DMS153 treated with DMSO at 0.1 percent for 48 hours (cell line): ENCODE measurements at regions not wholly inside any gene's neighbourhood (a gene's known extent, or its start where the extent isn't known, plus 50 kb on each side); places are given as distances from the start of the nearest gene placed in this dataset.
"Not testable (repeated sequence)": the region's sequence is repeated elsewhere in the genome, so short reads cannot be mapped to it uniquely, and the experiment has no call there.

Source experiments
- DNase-seq: peaks from one replicate; lab custom pipeline; 2025; ENCODE audit not compliant: unreplicated experiment; lab: John Stamatoyannopoulos, UW

DNA sequence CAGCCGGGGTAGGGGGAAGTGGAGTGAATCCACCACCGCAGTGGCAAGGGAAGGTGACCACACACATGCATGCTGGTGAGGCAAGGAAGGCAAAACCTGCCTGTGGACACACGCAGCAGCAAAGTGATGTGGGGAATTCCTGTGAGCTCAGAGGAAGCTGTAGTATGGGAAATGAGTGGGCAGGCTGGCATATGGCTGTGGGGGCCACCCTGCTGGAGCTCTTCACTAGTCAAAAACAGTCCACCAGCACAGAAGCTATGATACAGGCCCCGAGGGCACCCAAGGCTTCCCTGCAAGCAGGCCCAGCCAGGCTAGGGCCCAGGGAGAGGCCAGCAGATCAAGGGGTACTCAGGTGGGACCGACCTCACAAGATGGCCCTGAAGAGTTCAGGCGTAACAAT is 239.1 kb downstream of the CHM start:
- DNase-seq, result no peak

DNA sequence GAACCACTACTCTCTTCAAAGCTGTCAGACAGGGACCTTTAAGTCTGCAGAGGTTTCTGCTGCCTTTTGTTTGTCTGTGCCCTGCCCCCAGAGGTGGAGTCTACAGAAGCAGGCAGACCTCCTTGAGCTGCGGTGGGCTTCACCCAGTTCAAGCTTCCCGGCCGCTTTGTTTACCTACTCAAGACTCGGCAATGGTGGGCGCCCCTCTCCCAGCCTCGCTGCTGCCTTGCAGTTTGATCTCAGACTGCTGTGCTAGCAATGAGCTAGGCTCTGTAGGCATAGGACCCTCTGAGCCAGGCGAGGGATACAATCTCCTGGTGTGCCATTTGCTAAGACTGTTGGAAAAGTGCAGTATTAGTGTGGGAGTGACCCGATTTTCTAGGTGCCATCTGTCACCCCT is 275.0 kb downstream of the CHM start:
- not testable (repeated sequence) for DNase-seq

- no peak for DNase-seq
Observed at GRCh38 chrX:85765651-85766050, 281.7 kb downstream of the CHM start.

DNA sequence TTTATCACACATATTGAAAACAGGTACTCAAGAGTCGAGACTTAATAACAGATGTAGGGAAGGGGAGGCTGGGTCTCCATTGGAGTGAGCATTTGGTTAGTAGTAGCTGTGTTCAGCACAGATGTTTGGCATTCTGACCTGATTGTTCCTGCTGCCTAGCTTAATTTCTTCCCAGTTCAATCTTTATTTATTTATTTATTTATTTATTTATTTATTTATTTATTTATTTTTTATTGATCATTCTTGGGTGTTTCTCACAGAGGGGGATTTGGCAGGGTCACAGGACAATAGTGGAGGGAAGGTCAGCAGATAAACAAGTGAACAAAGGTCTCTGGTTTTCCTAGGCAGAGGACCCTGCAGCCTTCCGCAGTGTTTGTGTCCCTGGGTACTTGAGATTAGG is 324.3 kb downstream of the CHM start:
- not testable (repeated sequence) for DNase-seq

DNA sequence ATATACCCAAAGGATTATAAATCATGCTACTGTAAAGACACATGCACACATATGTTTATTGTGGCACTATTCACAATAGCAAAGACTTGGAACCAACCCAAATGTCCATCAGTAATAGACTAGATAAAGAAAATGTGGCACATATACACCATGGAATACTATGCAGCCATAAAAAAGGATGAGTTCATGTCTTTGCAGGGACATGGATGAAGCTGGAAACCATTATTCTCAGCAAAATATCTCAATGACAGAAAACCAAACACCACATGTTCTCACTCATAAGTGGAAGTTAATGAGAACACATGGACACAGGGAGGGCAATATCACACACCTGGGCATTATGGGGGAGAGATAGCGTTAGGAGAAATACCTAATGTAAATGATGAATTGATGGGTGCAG is 323.8 kb upstream of the POF1B start:
- DNase-seq, result not testable (repeated sequence)

DNA sequence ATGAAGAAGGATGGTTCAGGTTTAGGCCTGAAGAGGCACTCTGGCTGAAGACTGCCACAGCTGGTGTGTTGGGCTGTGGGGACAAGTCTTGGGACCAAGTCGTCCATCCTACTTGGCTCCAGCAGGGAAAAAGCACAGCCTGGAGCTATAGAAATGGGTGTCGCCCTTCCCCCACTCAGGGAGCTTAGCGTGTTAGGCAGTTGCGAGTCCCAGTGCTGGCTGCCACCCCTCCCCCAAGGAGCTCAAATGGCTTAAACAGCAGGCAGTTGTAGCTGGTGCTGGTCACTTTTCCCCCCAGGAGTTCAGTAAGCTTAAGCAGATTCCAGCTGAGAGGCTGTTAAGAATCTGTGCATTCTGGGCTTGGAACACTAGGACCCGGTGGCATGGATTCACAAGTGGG is 319.5 kb upstream of the POF1B start:
- no peak for DNase-seq

- DNase-seq, result no peak
Observed at GRCh38 chrX:85685843-85686242, 306.4 kb upstream of the POF1B start.

GRCh38 chrX:85666471-85666870 is 287.0 kb upstream of the POF1B start:
- DNase-seq, result no peak

- DNase-seq, result not testable (repeated sequence)
Observed at GRCh38 chrX:85663970-85664369, 284.5 kb upstream of the POF1B start.

GRCh38 chrX:85630901-85631300 is 251.4 kb upstream of the POF1B start:
- DNase-seq, result no peak

- DNase-seq, result no peak
Observed at GRCh38 chrX:85627363-85627762, 247.9 kb upstream of the POF1B start.

DNA sequence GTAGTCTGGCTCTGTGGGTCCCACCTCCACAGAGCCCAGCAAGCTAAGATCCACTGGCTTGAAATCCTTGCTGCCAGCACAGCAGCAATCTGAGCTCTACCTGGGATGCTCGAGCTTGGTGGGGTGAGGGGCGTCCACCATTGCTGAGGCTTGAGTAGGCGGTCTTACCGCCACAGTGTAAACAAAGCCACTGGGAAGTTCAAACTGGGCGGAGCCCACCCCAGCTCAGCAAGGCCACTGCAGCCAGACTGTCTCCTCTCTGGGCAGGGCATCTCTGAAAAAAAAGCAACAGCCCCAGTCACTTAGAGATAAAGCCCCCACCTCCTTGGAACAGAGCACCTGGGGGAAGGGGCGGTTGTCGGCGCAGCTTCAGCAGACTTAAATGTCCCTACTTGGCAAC is 243.2 kb upstream of the POF1B start:
- no peak for DNase-seq

GRCh38 chrX:85620466-85620865 is 241.0 kb upstream of the POF1B start:
- no peak for DNase-seq

DNA sequence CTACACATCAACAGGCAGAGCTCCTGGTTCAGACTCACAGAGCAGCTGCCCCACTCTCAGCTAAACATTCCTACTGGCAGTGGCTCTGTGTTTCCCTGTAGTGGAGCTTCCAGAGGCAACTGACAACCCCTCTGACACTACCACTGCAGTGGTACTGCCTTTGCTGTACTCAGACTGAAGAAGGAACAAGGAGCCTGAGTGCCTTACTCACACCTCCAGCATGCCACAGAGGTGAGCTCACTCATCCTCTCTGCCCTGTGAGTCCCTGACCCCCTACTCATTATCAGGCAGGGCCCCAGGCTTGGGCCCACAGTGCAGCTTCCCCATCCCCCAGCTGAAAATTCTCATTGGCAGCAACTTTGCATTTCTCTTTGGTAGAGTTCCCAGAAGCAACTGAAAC is 240.5 kb upstream of the POF1B start:
- no peak for DNase-seq

DNA sequence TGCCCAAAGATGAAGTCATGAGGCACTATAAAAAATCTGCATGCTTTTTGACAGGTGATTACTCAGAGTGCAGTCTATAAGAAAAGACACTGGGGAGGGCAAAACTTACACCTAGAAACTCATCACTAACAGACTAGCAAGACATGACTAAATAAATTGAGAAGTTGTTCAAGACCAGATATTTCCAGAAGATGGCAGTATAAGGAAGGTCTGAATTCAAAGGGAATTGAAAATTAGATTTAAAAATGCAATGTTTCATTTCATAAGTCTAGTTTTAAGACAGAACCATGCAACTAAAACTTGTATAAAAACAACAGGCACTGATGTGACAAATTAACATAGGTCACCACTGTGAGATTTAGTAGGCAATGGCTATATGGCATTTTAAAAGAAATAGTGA is 232.5 kb upstream of the POF1B start:
- no peak for DNase-seq

- no peak for DNase-seq
Observed at GRCh38 chrX:85592980-85593379, 213.5 kb upstream of the POF1B start.

DNA sequence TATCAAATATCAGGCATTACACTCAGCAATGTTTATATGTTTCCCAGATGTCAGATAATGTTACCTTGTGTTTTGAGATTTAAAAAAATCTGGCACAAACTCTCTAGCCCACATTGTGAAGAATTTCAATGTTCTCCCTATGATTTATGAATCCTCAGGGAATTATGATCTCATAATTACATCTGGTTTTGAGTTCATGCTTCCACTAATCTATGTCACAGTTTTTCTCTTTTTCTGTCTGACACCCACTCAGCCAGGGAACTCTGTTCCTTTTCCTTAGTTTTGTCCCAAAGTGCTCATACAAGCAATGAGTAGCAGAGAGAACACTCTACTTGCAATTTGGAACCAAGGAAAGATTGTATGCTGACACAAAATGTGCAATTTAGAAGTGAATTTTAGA is 212.1 kb upstream of the POF1B start:
- no peak for DNase-seq

DNA sequence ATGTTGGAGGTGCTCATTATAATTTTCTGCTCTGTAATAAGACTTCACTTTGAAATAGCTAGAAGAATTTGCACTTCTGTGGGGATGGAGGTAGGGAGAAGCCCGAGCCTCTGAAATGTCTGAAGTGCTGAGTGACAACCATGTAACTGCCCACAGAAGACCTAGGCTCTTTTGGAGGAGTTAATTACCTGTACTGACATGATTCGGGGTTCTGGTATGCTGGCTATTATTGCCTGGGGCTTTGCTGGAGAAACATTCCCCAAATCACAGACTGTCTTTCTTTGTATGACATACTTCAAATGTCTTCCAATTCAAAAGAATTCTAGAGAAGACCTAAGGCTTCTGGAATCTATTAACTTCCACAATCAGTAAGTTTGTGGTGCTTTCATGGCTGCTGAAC is 211.2 kb upstream of the POF1B start:
- no peak for DNase-seq

GRCh38 chrX:85573801-85574200 is 194.3 kb upstream of the POF1B start:
- DNase-seq, result no peak

GRCh38 chrX:85570496-85570895 is 191.0 kb upstream of the POF1B start:
- no peak for DNase-seq

GRCh38 chrX:85569686-85570085 is 190.2 kb upstream of the POF1B start:
- no peak for DNase-seq

DNA sequence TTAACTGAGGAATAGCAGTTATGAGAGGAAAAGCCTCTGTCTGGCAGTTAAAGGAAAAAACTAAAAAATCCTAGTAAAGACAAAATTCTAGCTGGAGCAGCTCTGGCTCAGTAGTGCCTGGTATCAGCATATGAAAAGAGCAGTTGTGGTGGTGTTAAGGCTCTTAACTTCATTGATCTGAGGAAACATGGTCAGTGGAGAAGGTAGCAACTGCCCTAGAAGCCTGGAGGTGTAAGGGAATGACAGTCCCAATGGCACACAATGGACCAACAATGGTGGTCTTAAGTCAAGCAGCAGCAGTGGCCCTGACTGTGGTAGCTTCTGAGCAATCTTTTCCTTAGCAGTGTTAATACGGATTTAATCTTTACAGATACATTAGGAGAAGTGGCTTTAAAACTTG is 189.6 kb upstream of the POF1B start:
- no peak for DNase-seq

GRCh38 chrX:85561231-85561630 is 181.8 kb upstream of the POF1B start:
- no peak for DNase-seq

DNA sequence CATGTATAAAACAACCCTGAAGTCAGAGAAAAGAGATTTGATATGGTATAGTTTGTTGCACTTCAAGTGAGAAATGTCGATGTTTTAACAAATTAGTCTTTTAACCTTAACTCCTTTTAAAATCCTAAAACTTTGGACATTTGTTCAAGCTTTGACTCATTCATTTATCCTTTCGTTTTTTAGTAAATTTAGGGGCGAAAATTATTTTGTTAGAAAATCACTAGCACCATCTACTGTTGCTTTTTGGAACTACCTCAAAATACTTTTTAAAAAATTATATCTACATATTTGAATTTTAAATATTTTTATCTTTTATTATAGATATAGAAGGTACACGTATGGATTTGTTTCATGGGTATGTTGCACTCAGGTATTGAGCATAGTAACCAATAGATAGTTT is 165.1 kb upstream of the POF1B start:
- DNase-seq, result no peak
